Uterus (tissue), 2 donors: ENCODE measurements at regions not wholly inside any gene's neighbourhood (a gene's known extent, or its start where the extent isn't known, plus 50 kb on each side); places are given as distances from the start of the nearest gene placed in this dataset.

ENCODE experiments used
- POLR2A ChIP-seq, 2 donors: fragments of 450-650 bp; IDR thresholded peaks; one replicate each; pipeline ENCODE4 v1.6.1; 2016; ENCODE audit warnings: antibody characterized with exemption in 2 of 2, mild to moderate bottlenecking in 1 of 2, moderate library complexity in 1 of 2
- TF ChIP-seq, protein P1 (sequence below), 4 experiments: fragments of 200-600 bp in 2 of 4; fragments of 450-650 bp in 2 of 4; sonication (generic) in 2 of 4; IDR thresholded peaks; one replicate each; pipeline ENCODE4 v1.5.1; 2016 to 2019; ENCODE audit warnings: antibody characterized with exemption in 4 of 4, mild to moderate bottlenecking in 2 of 4, moderate library complexity in 1 of 4

DNA sequence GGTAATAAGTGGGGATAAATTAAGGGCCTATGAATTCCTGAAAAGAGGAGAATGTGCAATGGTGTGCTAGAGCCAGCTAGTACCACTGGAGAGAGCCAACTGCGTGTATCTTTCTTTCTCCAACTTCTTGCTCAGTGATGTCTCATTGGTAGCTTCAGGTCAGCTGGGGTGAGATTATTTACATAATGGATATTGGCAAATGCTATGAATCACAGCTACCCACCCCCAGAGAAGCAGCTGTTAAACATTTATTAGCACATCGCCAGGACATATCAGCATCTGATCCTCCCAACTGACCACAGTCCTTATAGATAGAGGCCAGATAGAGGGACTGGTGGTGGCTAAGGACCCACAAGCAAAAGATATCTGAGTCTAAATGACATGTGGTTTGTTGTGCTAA is 421.3 kb downstream of the ACTL7B start:
- no peak for TF ChIP-seq POLR2A (IDR thresholded peaks at IDR 0.05)
- TF ChIP-seq, protein P1, sequence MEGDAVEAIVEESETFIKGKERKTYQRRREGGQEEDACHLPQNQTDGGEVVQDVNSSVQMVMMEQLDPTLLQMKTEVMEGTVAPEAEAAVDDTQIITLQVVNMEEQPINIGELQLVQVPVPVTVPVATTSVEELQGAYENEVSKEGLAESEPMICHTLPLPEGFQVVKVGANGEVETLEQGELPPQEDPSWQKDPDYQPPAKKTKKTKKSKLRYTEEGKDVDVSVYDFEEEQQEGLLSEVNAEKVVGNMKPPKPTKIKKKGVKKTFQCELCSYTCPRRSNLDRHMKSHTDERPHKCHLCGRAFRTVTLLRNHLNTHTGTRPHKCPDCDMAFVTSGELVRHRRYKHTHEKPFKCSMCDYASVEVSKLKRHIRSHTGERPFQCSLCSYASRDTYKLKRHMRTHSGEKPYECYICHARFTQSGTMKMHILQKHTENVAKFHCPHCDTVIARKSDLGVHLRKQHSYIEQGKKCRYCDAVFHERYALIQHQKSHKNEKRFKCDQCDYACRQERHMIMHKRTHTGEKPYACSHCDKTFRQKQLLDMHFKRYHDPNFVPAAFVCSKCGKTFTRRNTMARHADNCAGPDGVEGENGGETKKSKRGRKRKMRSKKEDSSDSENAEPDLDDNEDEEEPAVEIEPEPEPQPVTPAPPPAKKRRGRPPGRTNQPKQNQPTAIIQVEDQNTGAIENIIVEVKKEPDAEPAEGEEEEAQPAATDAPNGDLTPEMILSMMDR (IDR thresholded peaks at IDR 0.05), result no peak
